GM12878 (cell line): ENCODE measurements at regions not wholly inside any gene's neighbourhood (a gene's known extent, or its start where the extent isn't known, plus 50 kb on each side); places are given as distances from the start of the nearest gene placed in this dataset.

Experiments
- ATAC-seq: fragments of 200-7000 bp; cut with Tn5 transposase; 3 replicates; pipeline ENCODE4 v1.9.1; 2020; ENCODE audit warnings: mild to moderate bottlenecking, moderate library complexity
- BruUV-seq: library from RNA; stranded (reverse); fragments of 400-500 nt; replicated peaks from 2 replicates; lab custom pipeline; 2021; lab: Mats Ljungman, UMichigan
- CTCF ChIA-PET: fragments of 300-600 bp; sonication (Branson Sonifier 250); formaldehyde crosslinking; extraction: SDS; loops from one replicate; lab custom pipeline; 2021; ENCODE audit warnings: inconsistent platforms; lab: Yijun Ruan, JAX
- POLR2A ChIA-PET: fragments of 350-600 bp; formaldehyde crosslinking; extraction: SDS; loops from one replicate; lab custom pipeline; 2021; ENCODE audit warnings: inconsistent platforms; lab: Charles Lee
- RAD21 ChIA-PET: fragments of 300-600 bp; sonication (Branson Sonifier 250); formaldehyde crosslinking; loops from one replicate; lab custom pipeline; 2023; ENCODE audit warnings: antibody characterized with exemption; ENCODE audit not compliant: unreplicated experiment; lab: Charles Lee
- SMC1A ChIA-PET: fragments of 300-600 bp; sonication (Branson Sonifier 250); formaldehyde crosslinking; loops from one replicate; lab custom pipeline; 2023; ENCODE audit not compliant: unreplicated experiment, uncharacterized antibody; lab: Charles Lee
- DNase-seq: peaks from one replicate; pipeline ENCODE4 v3.0.0-alpha.2; 2011; ENCODE audit warnings: low read depth, low spot score
- FAIRE-seq: peaks from 3 replicates; lab custom pipeline; 2011; peaks lifted over from hg19 to GRCh38; lab: Jason Lieb, UNC
- H2AFZ ChIP-seq: 2 replicates; pipeline ENCODE4 v1.6.0; 2011; ENCODE audit warnings: low read depth, low read length, control low read depth; ENCODE audit not compliant: control insufficient read depth
- H3K27ac ChIP-seq: 2 replicates; pipeline ENCODE4 v1.5.1; 2011; ENCODE audit warnings: control low read depth; ENCODE audit not compliant: control insufficient read depth, insufficient read depth
- H3K27me3 ChIP-seq, 2 experiments: replicated peaks in 1 of 2; 2 replicates each; pipeline versions ENCODE4 v1.6.0 to v1.6.1; 2011; ENCODE audit warnings: low read length in 1 of 2; ENCODE audit not compliant: control insufficient read depth in 2 of 2, insufficient read depth in 2 of 2
- H3K36me3 ChIP-seq, 2 experiments: 2 replicates each; pipeline ENCODE4 v1.5.1; 2011; ENCODE audit warnings: low read length in 1 of 2; ENCODE audit not compliant: control insufficient read depth in 2 of 2, insufficient read depth in 2 of 2
- H3K4me1 ChIP-seq: 2 replicates; pipeline ENCODE4 v1.6.1; 2011; ENCODE audit warnings: mild to moderate bottlenecking, low read length, moderate library complexity, mixed read lengths; ENCODE audit not compliant: control insufficient read depth, insufficient read depth
- H3K4me2 ChIP-seq: 2 replicates; pipeline ENCODE4 v1.6.0; 2011; ENCODE audit warnings: control low read depth; ENCODE audit not compliant: control insufficient read depth, insufficient read depth
- H3K4me3 ChIP-seq: fragments of 200-600 bp; sonication (generic); 2 replicates; pipeline ENCODE4 v1.5.1; 2016
- H3K79me2 ChIP-seq: 2 replicates; pipeline ENCODE4 v1.6.0; 2011; ENCODE audit warnings: low read length; ENCODE audit not compliant: control insufficient read depth, insufficient read depth
- H3K9ac ChIP-seq: 2 replicates; pipeline ENCODE4 v1.8.0; 2011; ENCODE audit warnings: low read length, control low read depth, mixed read lengths; ENCODE audit not compliant: control insufficient read depth, insufficient read depth
- H3K9me3 ChIP-seq: replicated peaks from 3 replicates; pipeline ENCODE4 v1.5.1; 2011; ENCODE audit warnings: mild to moderate bottlenecking, low read length; ENCODE audit not compliant: control insufficient read depth, insufficient read depth
- H4K20me1 ChIP-seq: 2 replicates; pipeline ENCODE4 v1.6.0; 2011; ENCODE audit not compliant: control insufficient read depth, insufficient read depth
- PAX5 ChIP-seq: IDR thresholded peaks from 2 replicates; pipeline ENCODE4 v1.6.1; 2011; ENCODE audit warnings: low read depth, low read length, borderline replicate concordance
- SMAD5 ChIP-seq: IDR thresholded peaks from 2 replicates; pipeline ENCODE4 v1.6.1; 2016; ENCODE audit warnings: antibody characterized with exemption, low read depth
- TCF3 ChIP-seq: IDR thresholded peaks from 2 replicates; pipeline ENCODE4 v1.6.1; 2012; ENCODE audit warnings: low read depth, mild to moderate bottlenecking, low read length, borderline replicate concordance; ENCODE audit not compliant: insufficient read depth
- ZBED1 ChIP-seq: IDR thresholded peaks from 2 replicates; pipeline ENCODE4 v1.6.1; 2016; ENCODE audit warnings: borderline replicate concordance
- ZNF24 ChIP-seq: fragments of 450-650 bp; IDR thresholded peaks from 2 replicates; pipeline ENCODE4 v1.6.1; 2017; ENCODE audit warnings: antibody characterized with exemption, mild to moderate bottlenecking
- WGBS: methylation state at CpG from one replicate; pipeline ENCODE4 v1.1.6; 2016; ENCODE audit warnings: low lambda C conversion rate; ENCODE audit not compliant: insufficient replicate concordance, insufficient coverage; ENCODE audit errors: missing lambda C conversion rate; 5-methylcytosine and 5-hydroxymethylcytosine counted together
- in situ Hi-C: fragments of 300-500 bp; cut with MboI; formaldehyde crosslinking; loops from 9 replicates; pipeline ENCODE4 v1.14.3; 2018; ENCODE audit warnings: mixed read lengths
- intact Hi-C: fragments of 100-400 bp; cut with micrococcal nuclease; formaldehyde crosslinking; loops from one replicate; pipeline ENCODE4 v1.14.2; 2022; ENCODE audit not compliant: unreplicated experiment

GRCh38 chrX:67289055-67289499 is 254.7 kb upstream of the AR start:
- Histone ChIP-seq H3K27me3 (no peaks in the 10 kb centered on the region), H2AFZ (no peak overlapping the region), H3K9me3 (no peaks in the 10 kb centered on the region), H3K4me3 (no peak overlapping the region), H3K79me2 (no peaks in the 10 kb centered on the region), H3K4me2 (no peak overlapping the region), H3K27ac (no peak overlapping the region), H3K36me3 (no peaks in the 10 kb centered on the region), H3K9ac (no peak overlapping the region), H3K4me1 (no peaks in the 10 kb centered on the region), H4K20me1 (no peaks in the 10 kb centered on the region)
- TF ChIP-seq SMAD5 (no peak), TCF3 (no peak), ZNF24 (no peak)
- BruUV-seq, result no TSS peak
- POLR2A ChIA-PET, result no interaction called here
- intact Hi-C loops (no loop called here), in situ Hi-C loops (no loop called here)
- no peak for DNase-seq
- SMC1A ChIA-PET, result no interaction called here
- RAD21 ChIA-PET, result no interaction called here
- CTCF ChIA-PET, result no interaction called here
- FAIRE-seq, result no peak
- ATAC-seq, result no peak
- WGBS, result 6% methylated on average over 3 of the region's 3 CpGs

- Histone ChIP-seq H3K4me3 (no peak overlapping the region), H3K79me2 (no peaks in the 10 kb centered on the region), H3K36me3 (no peaks in the 10 kb centered on the region), H2AFZ (no peak overlapping the region), H3K9ac (no peak overlapping the region), H3K27ac (no peak overlapping the region), H4K20me1 (no peaks in the 10 kb centered on the region), H3K9me3 (no peaks in the 10 kb centered on the region), H3K4me1 (no peaks in the 10 kb centered on the region), H3K4me2 (no peak overlapping the region), H3K27me3 (no peaks in the 10 kb centered on the region)
- ChIA-PET POLR2A (no interaction called here), SMC1A (no interaction called here), RAD21 (no interaction called here), CTCF (no interaction called here)
- TF ChIP-seq ZBED1 (no peak), PAX5 (no peak)
- WGBS, result 0% methylated on average over 4 of the region's 4 CpGs
- ATAC-seq (no peak), DNase-seq (no peak), FAIRE-seq (no peak)
- no TSS peak for BruUV-seq
- in situ Hi-C loops, result no loop called here
- intact Hi-C loops, result no loop called here
Measured at GRCh38 chrX:67290489-67291220, 253.2 kb upstream of the AR start.
